Adrenal gland (tissue), 5 donors: ENCODE measurements at regions not wholly inside any gene's neighbourhood (a gene's known extent, or its start where the extent isn't known, plus 50 kb on each side); places are given as distances from the start of the nearest gene placed in this dataset.

Experiments used
- POLR2A ChIP-seq, 2 donors: fragments of 450-650 bp; IDR thresholded peaks; one replicate each; pipeline ENCODE4 v1.6.1; 2017; ENCODE audit warnings: antibody characterized with exemption in 2 of 2, mild to moderate bottlenecking in 2 of 2, moderate library complexity in 1 of 2
- TF ChIP-seq, protein P1 (sequence below), 6 experiments: fragments of 450-650 bp in 4 of 6; fragments of 200-600 bp in 2 of 6; sonication (generic) in 1 of 6; IDR thresholded peaks; 1 replicate in 5 of 6; 2 replicates in 1 of 6; pipeline versions ENCODE4 v1.5.1 to v1.8.0; 2016 to 2021; ENCODE audit warnings: antibody characterized with exemption in 6 of 6, mild to moderate bottlenecking in 2 of 6, moderate library complexity in 1 of 6
- donor health status: DM: no; HTN: no; CAD: no.

DNA sequence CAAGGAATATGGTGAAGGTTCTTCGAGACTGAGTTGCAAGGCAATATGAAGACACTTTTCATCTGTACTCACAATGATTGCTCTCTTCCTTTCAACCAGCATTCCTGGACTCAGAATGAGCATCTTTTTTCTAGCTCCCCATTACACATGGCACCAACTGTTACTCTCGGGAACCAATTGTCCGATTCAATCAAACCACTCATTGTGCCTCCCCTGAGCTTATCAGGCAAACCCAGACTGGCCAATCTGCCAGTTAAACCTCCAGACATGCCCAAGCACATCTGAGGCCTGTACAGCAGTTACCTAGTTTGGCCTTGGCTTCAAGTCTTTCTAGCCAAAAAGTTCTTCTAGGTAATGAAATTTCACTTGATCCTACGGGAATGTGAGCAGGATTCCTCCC lies 164.1 kb downstream of the ID4 start:
- TF ChIP-seq, protein P1, sequence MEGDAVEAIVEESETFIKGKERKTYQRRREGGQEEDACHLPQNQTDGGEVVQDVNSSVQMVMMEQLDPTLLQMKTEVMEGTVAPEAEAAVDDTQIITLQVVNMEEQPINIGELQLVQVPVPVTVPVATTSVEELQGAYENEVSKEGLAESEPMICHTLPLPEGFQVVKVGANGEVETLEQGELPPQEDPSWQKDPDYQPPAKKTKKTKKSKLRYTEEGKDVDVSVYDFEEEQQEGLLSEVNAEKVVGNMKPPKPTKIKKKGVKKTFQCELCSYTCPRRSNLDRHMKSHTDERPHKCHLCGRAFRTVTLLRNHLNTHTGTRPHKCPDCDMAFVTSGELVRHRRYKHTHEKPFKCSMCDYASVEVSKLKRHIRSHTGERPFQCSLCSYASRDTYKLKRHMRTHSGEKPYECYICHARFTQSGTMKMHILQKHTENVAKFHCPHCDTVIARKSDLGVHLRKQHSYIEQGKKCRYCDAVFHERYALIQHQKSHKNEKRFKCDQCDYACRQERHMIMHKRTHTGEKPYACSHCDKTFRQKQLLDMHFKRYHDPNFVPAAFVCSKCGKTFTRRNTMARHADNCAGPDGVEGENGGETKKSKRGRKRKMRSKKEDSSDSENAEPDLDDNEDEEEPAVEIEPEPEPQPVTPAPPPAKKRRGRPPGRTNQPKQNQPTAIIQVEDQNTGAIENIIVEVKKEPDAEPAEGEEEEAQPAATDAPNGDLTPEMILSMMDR (IDR thresholded peaks at IDR 0.05) = no peak
- TF ChIP-seq POLR2A (IDR thresholded peaks at IDR 0.05) = no peak
